Muscle layer of duodenum (tissue), 2 donors: ENCODE measurements at regions not wholly inside any gene's neighbourhood (a gene's known extent, or its start where the extent isn't known, plus 50 kb on each side); places are given as distances from the start of the nearest gene placed in this dataset.

Experiments used
- H3K27ac ChIP-seq: one replicate; pipeline ENCODE4 v1.7.0; 2013; ENCODE audit warnings: mild to moderate bottlenecking, low read length
- H3K27me3 ChIP-seq: one replicate; pipeline ENCODE4 v1.7.0; 2013; ENCODE audit warnings: low read depth, mild to moderate bottlenecking, control low read depth, low read length
- H3K36me3 ChIP-seq, 2 donors: one replicate each; pipeline ENCODE4 v1.7.0; 2013; ENCODE audit warnings: low read length in 2 of 2, control low read depth in 1 of 2, mild to moderate bottlenecking in 1 of 2; ENCODE audit not compliant: insufficient read depth in 2 of 2, control insufficient read depth in 1 of 2
- H3K4me1 ChIP-seq, 2 donors: one replicate each; pipeline ENCODE4 v1.7.0; 2013; ENCODE audit warnings: low read length in 2 of 2, mild to moderate bottlenecking in 2 of 2, control low read depth in 1 of 2, moderate library complexity in 1 of 2; ENCODE audit not compliant: insufficient read depth in 2 of 2, control insufficient read depth in 1 of 2
- H3K4me3 ChIP-seq, 2 donors: one replicate each; pipeline ENCODE4 v1.7.0; 2013; ENCODE audit warnings: low read length in 2 of 2, low read depth in 1 of 2, mild to moderate bottlenecking in 1 of 2
- H3K9me3 ChIP-seq, 2 donors: one replicate each; pipeline ENCODE4 v1.7.0; 2013; ENCODE audit warnings: low read length in 2 of 2, control low read depth in 1 of 2, mild to moderate bottlenecking in 1 of 2; ENCODE audit not compliant: control insufficient read depth in 1 of 2
- donor health status: healthy.

- Histone ChIP-seq H3K27me3 (no peaks in the 10 kb centered on the region), H3K36me3 (no peaks in the 10 kb centered on the region), H3K27ac (no peak overlapping the region), H3K9me3 (no peaks in the 10 kb centered on the region), H3K4me1 (no peaks in the 10 kb centered on the region), H3K4me3 (no peak overlapping the region)
Measured at GRCh38 chr2:195472501-195473234, 184.4 kb upstream of the SLC39A10 start.

DNA sequence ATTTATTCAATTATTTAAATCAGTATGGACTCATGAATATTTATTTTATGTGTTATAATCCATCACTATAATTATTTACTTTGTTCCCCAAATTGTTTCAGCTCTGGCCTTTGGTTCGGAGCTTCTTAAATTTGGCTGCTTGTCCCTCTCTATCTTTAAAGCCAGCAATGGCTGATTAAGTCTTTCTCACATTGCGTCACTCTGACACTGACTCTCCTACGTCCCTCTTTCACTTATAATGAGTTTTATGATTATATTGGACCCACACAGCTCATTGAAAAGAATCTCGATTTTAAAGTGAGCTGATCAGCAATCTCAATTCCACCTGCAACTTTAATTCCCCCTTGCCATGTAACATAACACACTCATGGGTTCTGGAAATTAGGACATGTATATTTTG is 185.2 kb upstream of the SLC39A10 start:
- Histone ChIP-seq H3K27me3 (no peaks in the 10 kb centered on the region), H3K27ac (no peak overlapping the region), H3K4me1 (no peaks in the 10 kb centered on the region), H3K9me3 (no peaks in the 10 kb centered on the region), H3K36me3 (no peaks in the 10 kb centered on the region), H3K4me3 (no peak overlapping the region)

GRCh38 chr2:195471163-195471562 is 185.9 kb upstream of the SLC39A10 start:
- Histone ChIP-seq H3K9me3 (no peaks in the 10 kb centered on the region), H3K4me1 (no peaks in the 10 kb centered on the region), H3K27me3 (no peaks in the 10 kb centered on the region), H3K27ac (no peak overlapping the region), H3K4me3 (no peak overlapping the region), H3K36me3 (no peaks in the 10 kb centered on the region)

- no peaks in the 10 kb centered on the region for H3K4me1 ChIP-seq
- H3K27ac ChIP-seq = no peak overlapping the region
- H3K27me3 ChIP-seq = no peaks in the 10 kb centered on the region
- H3K36me3 ChIP-seq = no peaks in the 10 kb centered on the region
- no peak overlapping the region for H3K4me3 ChIP-seq
- no peaks in the 10 kb centered on the region for H3K9me3 ChIP-seq
Measured at GRCh38 chr2:195470622-195471021, 186.4 kb upstream of the SLC39A10 start.

DNA sequence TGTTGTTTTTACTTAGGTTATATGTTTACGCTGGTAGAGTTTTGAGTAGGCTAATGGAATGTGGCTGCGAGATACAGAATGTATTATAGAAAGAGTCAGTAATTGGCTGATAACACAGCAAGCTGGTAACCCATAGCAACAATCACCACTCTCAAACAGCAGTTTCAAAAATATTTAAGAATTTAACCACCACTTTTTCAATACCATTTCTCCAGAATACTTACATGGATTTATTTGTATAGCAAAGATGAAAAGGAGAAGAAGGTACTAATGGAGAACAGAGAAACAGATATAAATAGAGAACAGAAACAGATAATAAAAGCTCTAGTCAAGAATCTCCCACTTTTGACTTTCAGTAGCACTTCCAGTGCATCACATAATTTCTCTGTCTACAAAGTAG is 188.3 kb upstream of the SLC39A10 start:
- Histone ChIP-seq H3K27ac (no peak overlapping the region), H3K4me1 (no peaks in the 10 kb centered on the region), H3K36me3 (no peaks in the 10 kb centered on the region), H3K4me3 (no peak overlapping the region), H3K9me3 (no peaks in the 10 kb centered on the region), H3K27me3 (no peaks in the 10 kb centered on the region)

DNA sequence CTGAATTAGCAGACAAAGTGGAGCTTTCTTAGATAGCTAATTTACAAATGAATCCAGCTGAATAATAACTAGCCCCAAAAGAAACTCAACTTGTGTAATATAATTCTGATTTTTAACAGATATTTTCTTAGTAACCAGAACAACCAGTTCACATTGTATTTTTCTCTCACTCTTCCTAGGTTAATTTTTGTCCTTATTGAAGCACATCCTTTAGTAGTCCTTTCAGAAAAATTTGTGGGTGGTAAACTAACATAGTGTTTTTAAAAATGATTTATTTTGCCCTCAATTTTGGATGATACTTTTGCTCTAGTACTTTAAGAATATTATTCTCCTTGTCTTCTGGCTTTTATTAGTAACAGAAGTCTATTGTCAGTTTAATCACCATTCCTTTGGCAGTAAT is 190.6 kb upstream of the SLC39A10 start:
- H3K4me3 ChIP-seq = no peak overlapping the region
- no peaks in the 10 kb centered on the region for H3K36me3 ChIP-seq
- no peak overlapping the region for H3K27ac ChIP-seq
- no peaks in the 10 kb centered on the region for H3K4me1 ChIP-seq
- no peaks in the 10 kb centered on the region for H3K27me3 ChIP-seq
- H3K9me3 ChIP-seq = no peaks in the 10 kb centered on the region

- Histone ChIP-seq H3K27me3 (no peaks in the 10 kb centered on the region), H3K27ac (no peak overlapping the region), H3K4me3 (no peak overlapping the region), H3K4me1 (no peaks in the 10 kb centered on the region), H3K9me3 (no peaks in the 10 kb centered on the region), H3K36me3 (no peaks in the 10 kb centered on the region)
Measured at GRCh38 chr2:195461010-195461409, 196.0 kb upstream of the SLC39A10 start.

GRCh38 chr2:195458936-195459335 is 198.1 kb upstream of the SLC39A10 start:
- Histone ChIP-seq H3K4me1 (no peaks in the 10 kb centered on the region), H3K27me3 (no peaks in the 10 kb centered on the region), H3K27ac (no peak overlapping the region), H3K36me3 (no peaks in the 10 kb centered on the region), H3K4me3 (no peak overlapping the region), H3K9me3 (no peaks in the 10 kb centered on the region)

DNA sequence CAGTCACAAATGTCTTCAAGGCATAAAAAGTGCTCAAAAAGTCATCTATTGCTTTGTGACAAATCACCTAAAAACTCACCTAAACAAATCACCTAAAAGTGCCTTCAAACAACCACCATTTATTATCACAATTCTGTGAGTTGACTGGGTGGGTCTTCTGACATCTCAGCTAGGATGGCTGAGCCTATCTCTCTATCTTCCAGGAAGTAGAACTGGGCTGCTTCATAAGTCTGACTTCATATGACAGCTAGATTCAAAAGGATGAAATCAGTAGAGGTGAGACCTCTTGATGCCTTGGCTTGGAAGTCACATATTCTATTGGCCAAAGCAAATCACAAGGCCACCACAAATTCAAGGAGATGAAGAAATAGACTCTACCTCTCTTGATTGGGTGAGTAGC is 199.2 kb upstream of the SLC39A10 start:
- Histone ChIP-seq H3K36me3 (no peaks in the 10 kb centered on the region), H3K27ac (no peak overlapping the region), H3K27me3 (no peaks in the 10 kb centered on the region), H3K4me3 (no peak overlapping the region), H3K4me1 (no peaks in the 10 kb centered on the region), H3K9me3 (no peaks in the 10 kb centered on the region)

GRCh38 chr2:195456771-195457170 is 200.3 kb upstream of the SLC39A10 start:
- Histone ChIP-seq H3K27me3 (no peaks in the 10 kb centered on the region), H3K4me1 (no peaks in the 10 kb centered on the region), H3K27ac (no peak overlapping the region), H3K4me3 (no peak overlapping the region), H3K36me3 (no peaks in the 10 kb centered on the region), H3K9me3 (no peaks in the 10 kb centered on the region)

- H3K27ac ChIP-seq = no peak overlapping the region
- H3K27me3 ChIP-seq = no peaks in the 10 kb centered on the region
Measured at GRCh38 chr2:195451160-195451559, 205.9 kb upstream of the SLC39A10 start.

GRCh38 chr2:195450552-195451113 is 206.4 kb upstream of the SLC39A10 start:
- Histone ChIP-seq H3K4me3 (no peak overlapping the region), H3K4me1 (no peaks in the 10 kb centered on the region), H3K9me3 (no peaks in the 10 kb centered on the region), H3K27me3 (no peaks in the 10 kb centered on the region), H3K36me3 (no peaks in the 10 kb centered on the region), H3K27ac (no peak overlapping the region)

More at GRCh38 chr2:195451160-195451559, 205.9 kb upstream of the SLC39A10 start:
- Histone ChIP-seq H3K4me3 (no peak overlapping the region), H3K9me3 (no peaks in the 10 kb centered on the region), H3K36me3 (no peaks in the 10 kb centered on the region), H3K4me1 (no peaks in the 10 kb centered on the region)
